ENCODE measurements at regions not wholly inside any gene's neighbourhood (a gene's known extent, or its start where the extent isn't known, plus 50 kb on each side); places are given as distances from the start of the nearest gene placed in this dataset.

DNA sequence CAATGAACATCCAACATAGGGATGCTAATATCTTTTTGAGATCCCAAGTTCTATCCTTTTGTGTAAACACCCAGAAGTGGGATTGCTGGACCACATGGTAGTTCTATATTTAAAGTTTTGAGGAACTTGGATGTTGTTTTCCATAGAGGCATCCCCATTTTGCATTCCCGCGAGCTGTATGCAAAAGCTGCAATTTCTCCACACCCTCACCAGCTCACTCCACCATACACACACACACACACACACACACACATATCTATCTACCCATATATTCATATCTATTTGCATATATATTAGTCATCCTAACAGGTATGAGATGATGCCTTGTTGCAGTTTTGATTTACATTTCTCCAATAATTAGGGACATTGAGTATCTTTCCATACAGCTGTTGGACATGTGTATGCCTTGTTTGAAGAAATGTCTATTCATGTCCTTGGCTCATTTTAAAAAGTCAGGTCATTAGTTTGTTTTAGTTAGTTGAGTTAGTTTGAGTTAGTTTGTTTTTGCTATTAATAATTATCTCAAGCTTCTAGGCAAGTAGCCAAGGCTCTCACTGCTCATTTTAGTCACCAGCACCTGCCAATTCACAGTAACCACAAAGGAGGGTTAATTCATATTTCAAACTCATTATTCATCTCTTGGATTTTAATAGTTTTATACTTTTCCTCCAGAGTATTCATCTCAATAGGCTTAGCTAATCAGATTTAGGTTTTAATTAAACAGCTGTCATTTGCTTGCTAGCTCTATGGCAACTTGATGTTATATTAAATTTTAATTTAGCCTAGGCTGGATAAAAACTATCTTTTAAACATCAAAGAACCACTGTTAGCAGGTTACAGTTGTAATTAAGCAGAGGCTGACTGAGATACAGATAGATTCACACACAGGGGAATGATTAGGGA, 1435.9 kb upstream of the TMEM132C start:
- no peak for TF ChIP-seq EP300 (IDR thresholded peaks at IDR 0.05)
- TF ChIP-seq, protein P1, sequence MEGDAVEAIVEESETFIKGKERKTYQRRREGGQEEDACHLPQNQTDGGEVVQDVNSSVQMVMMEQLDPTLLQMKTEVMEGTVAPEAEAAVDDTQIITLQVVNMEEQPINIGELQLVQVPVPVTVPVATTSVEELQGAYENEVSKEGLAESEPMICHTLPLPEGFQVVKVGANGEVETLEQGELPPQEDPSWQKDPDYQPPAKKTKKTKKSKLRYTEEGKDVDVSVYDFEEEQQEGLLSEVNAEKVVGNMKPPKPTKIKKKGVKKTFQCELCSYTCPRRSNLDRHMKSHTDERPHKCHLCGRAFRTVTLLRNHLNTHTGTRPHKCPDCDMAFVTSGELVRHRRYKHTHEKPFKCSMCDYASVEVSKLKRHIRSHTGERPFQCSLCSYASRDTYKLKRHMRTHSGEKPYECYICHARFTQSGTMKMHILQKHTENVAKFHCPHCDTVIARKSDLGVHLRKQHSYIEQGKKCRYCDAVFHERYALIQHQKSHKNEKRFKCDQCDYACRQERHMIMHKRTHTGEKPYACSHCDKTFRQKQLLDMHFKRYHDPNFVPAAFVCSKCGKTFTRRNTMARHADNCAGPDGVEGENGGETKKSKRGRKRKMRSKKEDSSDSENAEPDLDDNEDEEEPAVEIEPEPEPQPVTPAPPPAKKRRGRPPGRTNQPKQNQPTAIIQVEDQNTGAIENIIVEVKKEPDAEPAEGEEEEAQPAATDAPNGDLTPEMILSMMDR (IDR thresholded peaks at IDR 0.05) = no peak
- TF ChIP-seq POLR2AphosphoS5 (IDR thresholded peaks at IDR 0.05) = no peak
- no peak for TF ChIP-seq POLR2A (IDR thresholded peaks at IDR 0.05; ENCODE audit: low read depth)
- intact Hi-C loops (cut with DNase I) = no loop called here
- no peak for DNase-seq (ENCODE audit: extremely low spot score)
- WGBS = 97% methylated on average over 2 of the region's 2 CpGs
- Histone ChIP-seq H3K27me3 (peaks cover 0 to 12% (median 0%) of the 10 kb centered on the region in 4 donors), H3K4me3 (no peak overlapping the region), H3K27ac (replicated peaks in 1 of 4) (no peak overlapping the region), H3K9me3 (peaks cover 0 to 19% (median 12%) of the 10 kb centered on the region in 4 donors), H3K36me3 (no peaks in the 10 kb centered on the region), H3K4me1 (no peaks in the 10 kb centered on the region)

DNA sequence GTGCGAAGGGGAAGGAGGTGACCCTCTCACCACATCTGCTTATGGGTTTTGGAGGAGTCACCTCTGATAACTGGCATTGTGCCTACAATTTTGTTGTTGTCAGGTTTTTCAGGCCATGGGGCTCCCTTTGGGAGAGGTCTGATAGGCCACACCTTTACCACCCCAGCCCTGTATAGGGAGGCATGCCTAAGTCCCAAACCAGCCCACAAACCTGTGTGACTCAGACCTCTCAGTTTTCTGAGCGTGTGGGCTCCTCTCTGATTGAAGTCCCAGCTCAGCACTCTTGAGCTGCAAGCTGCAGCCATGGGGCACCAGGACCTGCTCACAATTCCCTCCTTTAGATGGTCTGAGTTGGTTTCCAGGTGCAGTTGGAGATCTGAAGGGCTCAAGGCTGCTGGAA, 1429.3 kb upstream of the TMEM132C start:
- WGBS = 78% methylated on average over 2 of the region's 2 CpGs
- Histone ChIP-seq H3K27ac (replicated peaks in 1 of 4) (no peak overlapping the region), H3K36me3 (no peaks in the 10 kb centered on the region), H3K27me3 (peaks cover 0 to 1% (median 0%) of the 10 kb centered on the region in 4 donors), H3K9me3 (peaks cover 0 to 45% (median 26%) of the 10 kb centered on the region in 4 donors), H3K4me1 (no peaks in the 10 kb centered on the region), H3K4me3 (no peak overlapping the region)
- TF ChIP-seq, protein P1 (IDR thresholded peaks at IDR 0.05) = no peak
- TF ChIP-seq POLR2A (IDR thresholded peaks at IDR 0.05; ENCODE audit: low read depth) (no peak), POLR2AphosphoS5 (IDR thresholded peaks at IDR 0.05) (no peak), EP300 (IDR thresholded peaks at IDR 0.05) (no peak)
- intact Hi-C loops (cut with DNase I) = no loop called here
- DNase-seq (ENCODE audit: extremely low spot score) = no peak

DNA sequence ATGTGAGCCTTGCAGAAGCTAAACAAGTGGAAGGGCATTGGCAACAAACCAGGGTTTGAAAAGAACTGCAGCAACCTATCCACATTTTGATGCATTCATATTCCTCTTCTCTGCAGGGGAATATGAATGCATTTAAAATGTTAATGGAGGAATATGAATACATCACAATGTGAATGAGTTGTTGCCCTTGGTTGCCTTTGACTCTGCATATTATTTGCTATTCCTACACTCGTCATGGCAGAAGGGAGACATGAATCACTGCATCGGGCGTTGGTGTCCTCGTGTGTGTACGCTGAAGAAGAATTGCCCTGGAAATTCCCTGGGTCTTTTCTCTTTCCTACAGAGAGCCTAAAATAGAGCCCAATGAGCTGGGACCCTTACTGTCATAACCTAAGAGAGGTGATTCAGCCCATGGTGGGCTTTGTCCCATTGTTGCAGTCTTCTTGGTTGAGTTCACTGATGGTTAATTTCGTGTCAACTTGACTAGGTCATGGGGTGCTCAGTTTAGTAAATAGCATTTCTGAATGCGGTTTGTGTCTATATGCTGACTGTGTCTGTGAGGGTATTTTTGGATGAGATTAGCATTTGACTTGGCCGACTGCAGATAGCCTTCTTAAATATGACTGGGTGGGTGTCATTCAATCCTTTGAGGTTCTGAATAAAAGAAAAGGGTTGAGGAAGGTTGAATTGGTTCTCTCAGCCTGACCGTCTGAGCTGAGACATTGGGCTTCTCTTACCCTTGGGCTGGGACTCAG, 1422.9 kb upstream of the TMEM132C start:
- no peak for DNase-seq (ENCODE audit: extremely low spot score)
- Histone ChIP-seq H3K27ac (replicated peaks in 1 of 4) (no peak overlapping the region), H3K27me3 (no peaks in the 10 kb centered on the region), H3K4me3 (no peak overlapping the region), H3K4me1 (no peaks in the 10 kb centered on the region), H3K36me3 (no peaks in the 10 kb centered on the region), H3K9me3 (no peaks in the 10 kb centered on the region)
- WGBS = 85% methylated on average over 9 of the region's 9 CpGs
- intact Hi-C loops (cut with DNase I) = no loop called here
- TF ChIP-seq POLR2A (IDR thresholded peaks at IDR 0.05; ENCODE audit: low read depth) (no peak), POLR2AphosphoS5 (IDR thresholded peaks at IDR 0.05) (no peak), EP300 (IDR thresholded peaks at IDR 0.05) (no peak)
- TF ChIP-seq, protein P1 (IDR thresholded peaks at IDR 0.05) = no peak

DNA sequence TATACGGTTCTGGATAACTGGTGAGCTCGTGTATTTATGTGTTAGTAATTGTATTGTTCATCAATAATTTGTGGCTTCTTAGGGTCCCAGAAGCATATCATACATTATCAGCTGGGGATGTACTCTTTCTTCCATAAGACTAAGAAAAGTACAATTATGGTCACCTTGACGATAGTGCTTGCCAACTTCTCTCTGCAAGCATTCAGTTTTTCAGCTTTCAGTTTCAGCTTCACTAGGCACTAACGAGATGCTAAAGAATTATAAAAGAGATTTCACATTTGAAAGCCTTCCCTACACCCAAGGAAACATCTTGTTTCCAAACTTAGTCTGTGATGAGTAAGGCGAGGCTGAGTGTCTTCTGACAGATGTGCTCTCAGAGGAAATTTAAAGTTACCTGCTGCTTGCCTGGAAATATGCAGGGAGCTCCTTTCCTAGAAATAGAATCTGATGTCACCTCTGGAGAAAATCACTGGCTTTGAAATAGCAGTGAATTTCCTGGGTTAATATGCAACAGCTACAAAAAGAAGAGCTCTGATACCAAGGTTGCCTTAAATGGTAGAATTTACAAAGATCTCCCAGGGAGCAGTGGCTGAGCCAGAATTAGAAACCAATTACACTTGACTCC, 1419.9 kb upstream of the TMEM132C start:
- H3K9me3 ChIP-seq = no peaks in the 10 kb centered on the region
- no peak overlapping the region for H3K4me3 ChIP-seq
- no peaks in the 10 kb centered on the region for H3K36me3 ChIP-seq
- H3K27me3 ChIP-seq = no peaks in the 10 kb centered on the region
- no peak for DNase-seq (ENCODE audit: extremely low spot score)
- H3K27ac ChIP-seq (replicated peaks in 1 of 4) = no peak overlapping the region
- no peaks in the 10 kb centered on the region for H3K4me1 ChIP-seq
- intact Hi-C loops (cut with DNase I) = no loop called here
- 62% methylated on average over 5 of the region's 5 CpGs for WGBS
- TF ChIP-seq POLR2AphosphoS5 (IDR thresholded peaks at IDR 0.05) = no peak
- TF ChIP-seq EP300 (IDR thresholded peaks at IDR 0.05) = no peak
- TF ChIP-seq, protein P1 (IDR thresholded peaks at IDR 0.05) = no peak
- TF ChIP-seq POLR2A (IDR thresholded peaks at IDR 0.05; ENCODE audit: low read depth) = no peak
